ENCODE measurements at regions not wholly inside any gene's neighbourhood (a gene's known extent, or its start where the extent isn't known, plus 50 kb on each side); places are given as distances from the start of the nearest gene placed in this dataset.

DNA sequence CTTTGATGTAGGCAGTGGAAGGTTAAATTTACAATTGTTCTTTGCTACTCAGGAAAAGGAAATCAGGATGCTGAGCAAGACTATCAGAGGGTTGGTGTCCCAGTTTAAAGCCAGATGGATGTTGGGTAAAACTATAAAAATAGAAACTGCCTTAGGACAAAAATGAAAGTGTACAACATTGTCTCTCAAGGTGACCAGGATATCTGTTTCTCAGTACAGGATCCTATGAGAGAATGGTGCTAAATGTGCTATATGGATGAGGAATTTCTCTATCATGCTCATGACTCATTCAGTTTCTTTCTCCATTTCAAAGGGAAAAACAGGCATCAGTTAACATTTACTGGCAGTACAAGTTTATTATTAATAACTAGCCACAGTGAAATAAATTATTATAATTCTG, 534.2 kb upstream of the GJE1 start:
- DNase-seq: no peak
- H3K9me3 Mint-ChIP-seq (ENCODE audit: unreplicated experiment): peaks cover 2% of the 10 kb centered on the region
- TF ChIP-seq, protein P1, sequence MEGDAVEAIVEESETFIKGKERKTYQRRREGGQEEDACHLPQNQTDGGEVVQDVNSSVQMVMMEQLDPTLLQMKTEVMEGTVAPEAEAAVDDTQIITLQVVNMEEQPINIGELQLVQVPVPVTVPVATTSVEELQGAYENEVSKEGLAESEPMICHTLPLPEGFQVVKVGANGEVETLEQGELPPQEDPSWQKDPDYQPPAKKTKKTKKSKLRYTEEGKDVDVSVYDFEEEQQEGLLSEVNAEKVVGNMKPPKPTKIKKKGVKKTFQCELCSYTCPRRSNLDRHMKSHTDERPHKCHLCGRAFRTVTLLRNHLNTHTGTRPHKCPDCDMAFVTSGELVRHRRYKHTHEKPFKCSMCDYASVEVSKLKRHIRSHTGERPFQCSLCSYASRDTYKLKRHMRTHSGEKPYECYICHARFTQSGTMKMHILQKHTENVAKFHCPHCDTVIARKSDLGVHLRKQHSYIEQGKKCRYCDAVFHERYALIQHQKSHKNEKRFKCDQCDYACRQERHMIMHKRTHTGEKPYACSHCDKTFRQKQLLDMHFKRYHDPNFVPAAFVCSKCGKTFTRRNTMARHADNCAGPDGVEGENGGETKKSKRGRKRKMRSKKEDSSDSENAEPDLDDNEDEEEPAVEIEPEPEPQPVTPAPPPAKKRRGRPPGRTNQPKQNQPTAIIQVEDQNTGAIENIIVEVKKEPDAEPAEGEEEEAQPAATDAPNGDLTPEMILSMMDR (IDR thresholded peaks at IDR 0.05; ENCODE audit: partially characterized antibody, unreplicated experiment): no peak
- no peaks in the 10 kb centered on the region for H3K36me3 Mint-ChIP-seq (ENCODE audit: unreplicated experiment)
- H3K27me3 Mint-ChIP-seq (ENCODE audit: unreplicated experiment): no peaks in the 10 kb centered on the region
- H3K4me3 Mint-ChIP-seq (ENCODE audit: unreplicated experiment): no peak overlapping the region
- no peaks in the 10 kb centered on the region for H3K4me1 Mint-ChIP-seq (ENCODE audit: low read depth, unreplicated experiment)
- no peak overlapping the region for H3K27ac Mint-ChIP-seq (ENCODE audit: unreplicated experiment)

DNA sequence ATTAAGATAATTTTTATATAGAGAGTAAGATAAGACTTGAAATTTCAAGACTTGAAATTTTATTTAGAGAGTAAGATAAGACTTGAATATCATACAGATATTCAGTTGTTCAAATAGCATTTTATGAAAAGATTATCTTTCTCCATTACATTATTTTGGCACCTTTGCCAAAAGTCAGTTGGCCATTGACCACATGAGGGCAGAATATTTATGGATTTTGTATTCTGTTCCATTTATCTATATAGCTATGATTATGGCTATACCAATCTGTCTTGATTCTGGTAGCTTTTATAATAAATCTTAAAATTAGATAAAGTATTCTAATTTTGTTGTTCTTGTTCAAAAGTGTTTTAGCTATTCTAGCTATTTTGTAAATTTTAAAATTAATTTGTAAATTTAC, 537.9 kb upstream of the GJE1 start:
- Mint-ChIP-seq H3K27ac (ENCODE audit: unreplicated experiment) (no peak overlapping the region), H3K27me3 (ENCODE audit: unreplicated experiment) (no peaks in the 10 kb centered on the region), H3K9me3 (ENCODE audit: unreplicated experiment) (no peaks in the 10 kb centered on the region), H3K4me1 (ENCODE audit: low read depth, unreplicated experiment) (no peaks in the 10 kb centered on the region), H3K36me3 (ENCODE audit: unreplicated experiment) (no peaks in the 10 kb centered on the region), H3K4me3 (ENCODE audit: unreplicated experiment) (no peak overlapping the region)
- no peak for DNase-seq
- TF ChIP-seq, protein P1 (IDR thresholded peaks at IDR 0.05; ENCODE audit: partially characterized antibody, unreplicated experiment): no peak

DNA sequence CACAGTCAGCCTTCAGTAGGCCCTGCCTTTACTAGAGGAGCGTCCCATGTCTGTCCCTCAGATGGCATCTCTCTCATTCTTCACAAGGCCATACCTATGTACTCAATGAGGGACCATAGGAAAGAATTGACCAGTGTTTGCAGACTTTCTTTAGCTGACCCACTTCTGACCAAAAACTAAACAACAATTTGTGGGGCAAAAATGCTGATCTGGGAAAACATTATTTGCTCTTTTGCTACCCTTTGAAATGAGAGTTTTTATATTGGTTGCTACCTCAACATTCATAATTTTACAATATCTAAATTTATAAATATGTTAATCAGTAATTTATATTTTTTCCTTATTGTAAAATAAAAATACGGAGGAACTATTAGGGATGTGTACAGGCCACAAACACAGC, 539.4 kb upstream of the GJE1 start:
- TF ChIP-seq, protein P1 (IDR thresholded peaks at IDR 0.05; ENCODE audit: partially characterized antibody, unreplicated experiment): no peak
- Mint-ChIP-seq H3K36me3 (ENCODE audit: unreplicated experiment) (no peaks in the 10 kb centered on the region), H3K4me3 (ENCODE audit: unreplicated experiment) (no peak overlapping the region), H3K9me3 (ENCODE audit: unreplicated experiment) (no peaks in the 10 kb centered on the region), H3K4me1 (ENCODE audit: low read depth, unreplicated experiment) (no peaks in the 10 kb centered on the region), H3K27ac (ENCODE audit: unreplicated experiment) (no peak overlapping the region), H3K27me3 (ENCODE audit: unreplicated experiment) (no peaks in the 10 kb centered on the region)
- DNase-seq: no peak

DNA sequence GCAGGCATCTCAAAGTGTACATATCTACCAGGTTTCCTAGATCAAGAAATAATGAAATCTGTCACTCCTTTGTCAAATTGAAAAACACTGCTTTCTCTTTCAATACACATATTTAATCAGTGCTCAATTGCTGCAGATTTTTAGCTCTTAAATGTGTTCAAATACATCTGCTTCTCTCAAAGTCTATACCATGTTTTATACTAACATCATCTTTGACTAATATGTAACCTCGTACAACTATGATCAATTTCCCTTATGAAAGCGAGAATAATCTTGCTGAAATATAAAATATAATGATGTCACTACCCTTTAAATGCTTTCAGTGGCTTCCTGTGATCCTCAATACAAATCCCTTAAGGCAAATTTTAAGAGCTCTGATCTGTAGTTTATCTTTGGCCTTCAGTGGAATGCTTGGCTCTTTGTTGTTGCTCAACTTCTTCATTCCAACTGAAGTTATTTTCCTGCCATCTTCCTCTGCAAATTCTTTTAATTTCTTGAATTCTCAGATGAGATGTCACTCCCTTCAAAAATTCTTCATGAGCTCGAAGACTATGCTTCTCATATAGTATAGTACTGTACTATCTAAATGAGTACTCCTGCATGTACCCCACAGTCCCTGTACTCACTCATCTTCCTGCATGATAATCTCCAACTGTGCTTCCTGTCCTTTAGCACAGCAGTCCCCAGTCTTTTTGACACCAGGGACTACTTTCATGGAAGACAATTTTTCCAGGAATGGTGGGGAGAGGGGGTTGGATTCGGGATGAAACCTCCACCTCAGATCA, 545.1 kb upstream of the GJE1 start:
- H3K27me3 Mint-ChIP-seq (ENCODE audit: unreplicated experiment): no peaks in the 10 kb centered on the region
- no peaks in the 10 kb centered on the region for H3K9me3 Mint-ChIP-seq (ENCODE audit: unreplicated experiment)
- no peaks in the 10 kb centered on the region for H3K36me3 Mint-ChIP-seq (ENCODE audit: unreplicated experiment)
- TF ChIP-seq, protein P1 (IDR thresholded peaks at IDR 0.05; ENCODE audit: partially characterized antibody, unreplicated experiment): no peak
- no peak for DNase-seq
- no peak overlapping the region for H3K4me3 Mint-ChIP-seq (ENCODE audit: unreplicated experiment)
- H3K27ac Mint-ChIP-seq (ENCODE audit: unreplicated experiment): no peak overlapping the region
- H3K4me1 Mint-ChIP-seq (ENCODE audit: low read depth, unreplicated experiment): no peaks in the 10 kb centered on the region

DNA sequence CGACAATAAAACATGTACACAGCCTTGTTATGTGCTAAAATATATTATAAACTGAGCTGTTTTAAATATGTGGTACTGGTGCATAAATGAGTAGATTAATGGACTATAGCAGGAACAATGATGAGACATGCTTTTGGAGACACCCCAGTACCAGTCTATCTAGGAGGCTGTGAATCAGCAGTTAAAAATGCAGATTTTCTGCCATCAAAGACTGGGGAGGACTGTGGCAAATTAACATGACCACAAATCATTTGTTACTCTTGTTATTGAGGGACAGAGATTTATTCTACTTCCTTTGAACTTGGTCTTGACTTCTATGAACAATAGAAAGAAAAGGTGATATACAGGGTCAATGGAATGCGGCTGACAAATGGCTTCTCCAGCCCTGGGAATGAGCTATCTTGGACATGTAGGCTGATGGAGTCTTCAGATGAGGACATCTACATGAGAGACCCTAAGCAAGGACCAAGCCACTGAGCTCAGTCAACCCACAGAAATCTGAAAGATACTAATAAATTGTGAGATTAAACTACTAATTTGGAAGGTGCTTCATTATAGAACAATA, 551.7 kb upstream of the GJE1 start:
- Mint-ChIP-seq H3K4me1 (ENCODE audit: low read depth, unreplicated experiment) (no peaks in the 10 kb centered on the region), H3K9me3 (ENCODE audit: unreplicated experiment) (no peaks in the 10 kb centered on the region), H3K36me3 (ENCODE audit: unreplicated experiment) (no peaks in the 10 kb centered on the region), H3K27ac (ENCODE audit: unreplicated experiment) (no peak overlapping the region), H3K4me3 (ENCODE audit: unreplicated experiment) (no peak overlapping the region), H3K27me3 (ENCODE audit: unreplicated experiment) (no peaks in the 10 kb centered on the region)
- DNase-seq: no peak
- TF ChIP-seq, protein P1 (IDR thresholded peaks at IDR 0.05; ENCODE audit: partially characterized antibody, unreplicated experiment): no peak

Data from glutamatergic neuron (in vitro differentiated cells).